Stimulated activated CD8-positive, alpha-beta memory T cell treated with anti-CD3 and anti-CD28 coated beads, Interleukin-2, amount 100 ng/mL, for 48 hours (primary cell): ENCODE measurements at regions not wholly inside any gene's neighbourhood (a gene's known extent, or its start where the extent isn't known, plus 50 kb on each side); places are given as distances from the start of the nearest gene placed in this dataset.
"Not testable (repeated sequence)": the region's sequence is repeated elsewhere in the genome, so short reads cannot be mapped to it uniquely, and the experiment has no call there.

Experiments
- DNase-seq, 2 donors: peaks; one replicate each; pipeline ENCODE4 v3.0.0-alpha.2; 2020; ENCODE audit warnings: low read depth in 2 of 2

DNA sequence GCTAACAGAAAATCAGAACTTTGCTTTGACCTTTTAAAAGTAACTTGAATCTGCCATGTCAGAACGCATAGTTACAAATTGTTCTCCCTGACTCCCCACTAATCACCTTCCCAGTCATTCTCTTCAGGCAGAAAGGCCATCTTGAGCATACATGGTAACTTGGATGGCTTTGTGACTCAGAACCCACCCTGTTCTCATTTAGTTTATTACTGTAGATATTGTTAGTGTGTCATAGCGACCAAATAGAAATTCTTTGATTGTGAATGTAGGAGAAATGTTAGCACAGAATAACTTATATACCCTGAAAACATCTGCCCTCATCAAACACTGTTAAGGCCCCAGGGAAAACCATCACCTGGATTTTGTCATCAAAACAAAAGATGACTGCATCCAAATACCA lies 382.0 kb downstream of the MAGEB5 start:
- DNase-seq: no peak

DNA sequence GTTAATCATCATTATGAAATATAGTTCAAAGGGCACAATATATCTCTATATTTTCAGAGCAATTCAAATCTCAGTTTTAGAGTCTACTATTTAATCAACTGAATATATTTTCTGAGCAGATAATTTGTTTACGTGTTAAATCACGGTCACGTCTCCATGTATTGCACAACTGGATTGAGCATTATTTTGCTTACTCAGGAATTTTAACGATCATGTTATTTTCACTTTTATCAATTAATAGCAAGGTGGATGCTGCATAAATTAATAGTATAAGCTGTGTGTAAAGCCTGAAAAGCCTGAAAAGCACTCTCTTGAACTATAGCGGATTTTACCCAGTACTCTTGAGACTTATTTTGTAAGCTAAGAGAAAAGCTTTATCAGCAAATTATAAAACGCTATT lies 374.9 kb downstream of the MAGEB5 start:
- no peak for DNase-seq

DNA sequence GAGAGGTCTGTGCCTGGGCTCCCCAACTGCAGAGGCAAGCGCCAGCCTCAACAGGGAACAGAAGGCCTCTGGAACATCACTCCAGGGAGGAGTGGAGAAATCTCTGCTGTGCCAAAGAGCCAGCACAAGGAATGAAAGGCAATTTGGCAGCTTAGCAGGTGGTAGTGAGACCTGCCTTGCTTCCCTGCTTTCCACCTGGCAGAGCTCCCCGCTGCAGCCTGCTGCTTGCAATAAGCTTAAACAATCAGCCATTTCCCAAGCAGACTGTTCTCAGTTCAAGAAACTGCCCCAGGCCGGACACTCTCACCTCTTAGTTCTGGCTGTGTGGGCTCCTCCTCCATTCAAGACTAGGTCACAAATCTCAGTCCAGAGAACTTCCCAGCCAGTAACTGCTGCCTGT lies 370.6 kb downstream of the MAGEB5 start:
- no peak for DNase-seq

DNA sequence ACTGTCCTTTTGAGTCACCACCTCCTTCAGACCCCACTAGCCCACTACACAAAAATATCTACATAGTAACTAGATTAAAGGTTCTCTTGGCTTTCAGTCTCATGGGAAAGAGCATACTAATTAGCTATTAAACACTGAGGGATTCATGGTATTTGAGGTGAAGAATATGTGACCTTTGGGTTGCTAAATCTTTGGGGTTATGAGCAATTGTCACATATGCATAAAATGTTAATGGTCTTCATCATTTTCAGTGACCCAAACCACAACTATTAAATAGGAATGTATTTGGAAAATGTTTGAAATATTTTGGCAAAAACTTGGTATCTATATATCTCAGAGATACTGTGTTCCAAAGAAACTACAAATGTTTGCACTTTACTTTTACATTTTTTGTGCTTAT lies 365.1 kb downstream of the MAGEB5 start:
- no peak for DNase-seq

DNA sequence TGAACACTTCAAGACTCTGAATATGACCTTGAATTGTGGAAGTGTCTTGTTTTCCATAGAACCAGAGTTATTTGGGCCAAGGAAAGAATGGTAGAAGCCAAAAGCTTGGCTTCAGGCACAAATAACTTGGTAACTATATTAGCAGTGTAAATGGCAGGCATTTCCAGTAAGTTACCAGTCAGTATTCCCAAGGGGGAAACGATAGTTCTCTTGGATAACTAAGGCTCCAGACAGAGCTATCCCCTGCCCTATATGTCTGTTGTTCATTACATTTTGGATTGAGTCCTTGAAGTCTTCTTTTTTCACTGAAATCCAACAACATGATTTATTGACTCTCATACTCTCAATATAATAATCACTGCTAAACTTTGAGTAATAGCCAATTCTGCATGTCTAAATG lies 364.1 kb downstream of the MAGEB5 start:
- no peak for DNase-seq

DNA sequence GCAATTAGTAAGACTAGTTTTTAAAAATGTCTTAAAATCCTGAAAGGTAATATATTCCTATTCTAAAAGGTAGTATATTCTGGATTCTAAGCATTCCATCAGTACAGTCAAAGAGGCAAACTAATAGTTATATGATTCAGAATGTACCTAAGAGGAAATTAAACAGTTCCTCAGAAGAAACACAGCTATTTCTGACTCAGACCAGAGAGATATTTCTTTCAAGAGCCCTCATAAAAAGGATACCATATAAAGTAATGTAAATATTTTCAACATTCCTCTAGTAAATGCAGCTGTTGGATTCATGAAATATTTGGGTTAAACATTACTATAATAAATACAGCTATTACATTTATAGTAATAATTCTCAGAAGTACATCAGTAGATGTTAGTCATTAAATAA lies 358.3 kb downstream of the MAGEB5 start:
- DNase-seq: no peak

DNA sequence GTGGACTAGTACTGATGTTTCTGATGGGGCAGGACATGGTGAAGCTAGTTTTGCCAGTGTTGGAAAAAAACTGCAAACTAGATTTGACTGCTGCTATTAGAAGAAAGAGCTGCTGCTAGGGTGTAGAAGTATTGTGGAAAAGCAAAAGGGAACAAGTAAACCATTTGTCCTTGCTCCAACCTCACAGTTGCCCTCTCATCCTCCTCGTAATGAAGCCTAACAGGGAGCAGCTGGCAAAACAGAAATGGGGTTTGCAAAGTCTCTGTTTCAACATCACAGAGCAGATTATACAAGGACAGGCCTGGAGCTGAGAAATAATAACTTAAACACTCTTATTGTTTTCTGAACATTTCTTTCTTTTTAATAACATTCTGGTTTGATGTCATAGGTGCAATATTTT lies 346.2 kb downstream of the MAGEB5 start:
- no peak for DNase-seq

DNA sequence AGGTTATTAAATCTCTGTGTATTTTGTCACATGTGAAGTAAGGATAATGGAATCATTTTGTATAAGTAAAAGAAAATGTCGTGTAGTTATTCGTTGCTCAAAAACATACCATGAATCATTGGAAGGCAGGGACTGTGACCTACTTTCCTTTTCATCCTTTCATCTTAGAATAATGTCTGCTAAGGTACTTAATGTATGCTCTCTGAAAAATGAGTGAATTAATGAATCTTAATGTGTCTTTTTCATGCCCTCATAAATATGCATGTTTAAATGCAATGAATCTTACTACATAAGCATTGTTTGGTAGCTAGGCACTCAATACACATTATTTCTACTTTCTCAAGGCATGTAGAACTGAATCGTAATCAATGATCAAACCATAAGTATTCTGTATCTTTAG lies 343.9 kb downstream of the MAGEB5 start:
- no peak for DNase-seq

DNA sequence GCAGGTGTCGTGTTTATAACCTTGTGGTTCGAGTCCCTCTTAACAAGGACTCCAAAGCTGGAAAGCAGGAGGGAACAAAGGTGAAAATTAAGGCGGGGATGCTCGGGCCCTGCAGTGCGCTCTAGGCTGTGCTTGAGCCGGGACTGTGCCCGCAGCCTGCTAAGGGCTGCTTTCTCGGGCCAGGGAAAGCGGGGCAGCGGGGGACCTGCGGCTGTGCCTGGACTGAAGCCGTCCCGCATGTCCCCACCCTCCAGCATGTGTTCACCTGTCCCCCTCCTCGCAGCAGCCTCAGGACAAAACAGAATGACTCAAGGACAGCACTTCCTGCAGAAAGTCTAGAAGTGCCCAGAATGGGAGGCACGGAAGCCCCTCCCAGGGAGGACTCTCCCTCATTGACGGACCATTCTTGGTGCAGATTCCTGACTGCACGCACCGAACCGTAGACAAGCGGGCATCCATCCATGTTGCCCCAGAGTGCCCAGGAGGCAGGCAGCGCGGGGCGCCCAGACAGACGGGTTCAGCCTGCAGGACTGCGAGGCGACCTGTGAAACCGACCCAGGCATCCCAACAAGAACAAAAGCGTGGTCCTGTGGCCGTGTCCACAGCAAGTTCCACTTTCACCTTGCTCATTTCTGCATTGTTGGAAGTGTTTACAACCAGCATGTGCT lies 342.9 kb downstream of the MAGEB5 start:
- no peak for DNase-seq

DNA sequence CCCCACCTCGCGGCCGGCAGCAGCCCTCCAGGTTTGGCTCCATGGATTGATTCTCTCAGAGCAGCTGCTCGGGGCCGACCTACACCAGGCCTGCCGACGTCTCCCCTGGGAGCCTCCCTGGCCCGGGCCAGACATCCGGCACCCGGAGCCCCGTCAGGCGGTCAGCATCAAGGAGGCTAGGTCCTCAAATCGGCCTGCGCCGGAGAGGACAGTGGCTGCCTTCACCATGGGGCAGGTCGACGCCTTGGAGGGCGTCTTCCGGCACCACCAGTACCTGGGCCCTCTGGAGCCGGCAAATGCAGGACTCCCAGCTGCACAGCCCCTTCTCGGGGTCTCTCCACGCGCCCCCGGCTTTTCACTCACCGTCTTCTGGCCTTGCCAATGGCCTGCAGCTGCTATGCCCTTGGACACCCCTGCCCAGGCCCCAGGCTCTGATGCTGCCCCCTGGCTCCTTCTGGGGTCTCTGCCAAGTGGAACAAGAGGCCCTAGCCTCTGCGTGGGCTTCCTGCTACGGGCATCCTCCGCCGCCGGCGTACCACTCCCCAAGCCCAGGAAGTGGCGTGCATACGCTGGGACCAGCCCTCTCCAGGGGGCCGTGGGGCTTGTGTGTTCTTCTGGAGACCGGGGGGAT lies 341.8 kb downstream of the MAGEB5 start:
- no peak for DNase-seq

DNA sequence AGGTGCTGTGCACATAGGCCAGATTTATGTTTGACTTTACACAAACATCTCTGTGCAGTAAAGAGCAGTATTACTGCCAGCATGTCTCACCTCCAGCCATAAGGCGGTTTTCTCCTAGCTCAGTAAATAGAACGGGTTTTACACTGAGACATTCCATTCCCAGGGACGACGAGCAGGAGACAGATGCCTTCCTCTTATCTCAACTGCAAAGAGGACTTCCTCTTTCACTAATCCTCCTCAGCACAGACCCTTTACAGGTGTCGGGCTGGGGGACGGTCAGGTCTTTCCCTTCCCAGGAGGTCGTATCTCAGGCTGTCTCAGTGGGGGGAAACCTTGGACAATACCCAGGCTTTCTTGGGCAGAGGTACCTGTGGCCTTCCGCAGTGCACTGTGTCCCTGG lies 309.8 kb downstream of the MAGEB5 start:
- not testable (repeated sequence) for DNase-seq

DNA sequence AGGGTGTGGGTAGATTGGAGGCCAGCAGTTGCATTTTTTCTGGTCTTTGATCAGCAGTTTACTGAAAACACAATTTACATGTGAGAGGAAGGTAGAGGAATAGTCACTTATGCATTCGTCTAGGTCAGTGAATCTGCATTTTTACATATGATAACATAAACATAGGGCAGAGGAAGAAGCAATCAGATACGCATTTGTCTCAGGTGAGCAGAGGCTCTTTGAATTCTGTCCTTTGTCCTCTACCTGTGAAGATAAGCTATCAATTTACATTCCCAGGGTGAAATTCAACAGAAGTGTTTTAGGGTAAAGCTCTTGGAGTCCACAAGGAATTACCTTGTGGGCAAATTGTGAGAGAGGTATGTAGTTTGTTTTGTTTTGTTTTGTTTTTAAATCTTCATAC lies 306.5 kb downstream of the MAGEB5 start:
- no peak for DNase-seq

DNA sequence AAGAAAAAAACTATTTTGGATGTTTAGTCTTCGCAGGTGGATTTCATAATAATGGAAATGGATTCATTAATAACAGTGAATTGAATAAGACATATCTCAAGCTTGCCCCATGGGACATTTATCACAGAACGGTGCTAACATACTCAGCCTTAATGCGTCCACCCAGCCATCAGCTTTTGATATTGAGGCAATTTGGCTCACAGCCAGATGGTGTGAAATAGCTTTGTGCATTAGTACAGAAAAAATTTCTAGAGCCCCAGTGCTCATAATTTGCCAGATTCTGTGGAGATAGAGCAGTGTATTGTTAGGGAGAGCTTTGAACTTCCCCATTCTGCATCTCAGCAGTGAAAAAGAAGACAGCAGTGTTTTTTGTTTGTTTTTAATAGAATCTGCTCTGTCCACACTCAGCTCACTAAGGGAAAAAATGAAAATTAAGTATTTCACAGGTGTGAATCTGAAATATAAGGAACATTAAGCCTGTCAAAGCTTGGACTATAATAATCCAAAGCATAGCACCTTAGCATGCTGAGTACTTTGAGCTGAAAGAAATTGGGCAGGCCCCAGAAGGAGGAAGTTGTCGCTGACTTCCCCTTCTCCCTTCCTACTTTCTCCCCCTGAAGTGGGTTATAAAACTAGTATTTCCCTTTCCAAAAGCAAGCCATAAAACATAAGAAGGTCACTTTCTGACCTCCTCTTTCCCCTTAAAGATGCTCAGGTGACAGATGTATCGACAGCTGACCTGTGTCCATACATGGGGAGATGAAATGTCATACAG lies 295.8 kb downstream of the MAGEB5 start:
- no peak for DNase-seq

DNA sequence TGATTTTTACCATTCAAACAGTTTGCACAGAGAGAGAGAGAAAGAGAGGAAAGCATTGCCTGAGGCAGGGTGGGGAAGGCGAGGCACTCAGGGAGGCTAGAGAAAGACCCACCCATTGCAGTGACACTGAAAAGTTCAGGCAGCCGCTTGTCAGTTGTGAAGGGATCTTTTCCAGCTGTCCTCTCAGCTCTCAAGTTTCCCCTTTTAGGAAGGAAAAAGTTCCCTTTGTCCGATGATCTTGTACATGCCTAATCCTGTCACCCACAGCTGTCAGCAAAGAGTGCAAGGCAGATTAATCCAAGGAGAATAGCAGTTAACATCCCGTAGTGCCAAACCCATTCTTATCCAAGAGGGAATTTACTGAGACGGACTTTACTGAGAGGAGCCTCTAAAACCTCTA lies 255.0 kb downstream of the MAGEB5 start:
- DNase-seq: no peak

DNA sequence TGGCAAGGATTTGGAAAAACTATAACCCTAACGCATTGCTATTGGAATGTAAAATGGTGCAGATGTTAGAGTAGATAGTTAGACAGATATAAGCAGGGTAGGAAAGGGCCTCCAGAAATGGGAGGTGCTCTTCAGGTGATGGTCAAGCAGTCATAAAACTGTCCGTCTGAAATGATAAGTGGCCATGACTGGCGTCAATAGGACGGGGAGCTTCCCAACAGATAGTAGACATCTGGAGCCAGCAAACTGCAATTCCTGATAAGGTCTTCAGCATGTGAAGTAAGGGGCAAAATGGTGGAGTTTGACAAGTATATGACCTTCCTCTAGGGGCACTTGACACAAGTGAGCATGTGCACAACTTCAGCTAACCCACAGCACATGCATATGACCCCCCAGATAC lies 250.4 kb downstream of the MAGEB5 start:
- DNase-seq: no peak

DNA sequence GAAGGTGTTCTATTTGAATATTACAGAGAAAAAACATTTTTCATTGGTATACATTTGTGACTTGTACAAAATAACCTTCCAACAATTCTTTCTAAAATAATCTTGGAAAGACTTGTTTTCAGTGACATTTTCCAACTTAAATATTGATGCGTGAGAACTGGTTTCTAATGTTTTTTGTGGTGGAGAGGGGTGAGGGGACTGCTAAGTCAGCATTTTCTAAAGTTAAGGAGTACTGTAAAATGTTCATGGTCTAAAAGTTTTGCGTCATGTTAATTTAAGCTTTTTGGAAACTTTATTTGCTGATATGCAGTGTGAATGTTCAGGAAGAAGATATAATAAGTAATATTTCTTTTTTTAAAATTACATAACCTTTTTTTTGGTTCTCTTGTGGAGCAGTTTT lies 229.3 kb downstream of the MAGEB5 start:
- DNase-seq: no peak

DNA sequence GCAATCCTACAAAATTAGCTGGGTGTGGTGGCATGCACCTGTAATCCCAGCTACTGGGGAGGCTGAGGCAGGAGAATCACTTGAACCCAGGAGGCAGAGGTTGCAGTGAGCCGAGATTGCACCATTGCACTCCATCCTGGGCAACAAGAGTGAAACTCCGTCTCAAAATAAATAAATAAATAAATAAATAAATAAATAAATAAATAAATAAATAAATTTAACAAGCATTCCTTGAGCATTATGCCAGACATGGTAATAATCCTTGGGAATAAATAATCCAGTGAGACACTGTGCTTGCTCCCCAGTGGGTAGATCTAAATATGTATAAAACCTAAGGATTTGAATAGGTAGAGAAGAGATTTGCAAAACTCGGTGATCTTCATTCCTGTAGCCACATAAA lies 228.4 kb downstream of the MAGEB5 start:
- DNase-seq: not testable (repeated sequence)

DNA sequence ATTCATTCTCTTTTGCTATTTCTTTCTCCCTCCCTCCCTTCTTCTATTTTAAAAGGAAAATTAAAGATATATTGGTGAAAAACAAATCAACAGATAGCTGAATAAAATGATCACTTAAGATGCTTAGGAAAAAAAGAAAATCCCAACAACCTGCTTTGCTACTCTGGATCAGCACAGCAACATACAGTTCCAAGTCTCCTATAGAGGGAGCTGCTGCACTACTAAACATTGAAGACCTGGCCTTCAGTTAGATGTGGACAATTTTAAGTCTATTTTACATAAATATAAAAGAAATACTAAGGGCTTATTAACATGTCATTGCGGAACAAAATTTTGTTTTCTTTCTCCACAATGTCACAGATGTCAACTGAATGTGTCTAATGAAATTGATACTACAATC lies 226.4 kb downstream of the MAGEB5 start:
- DNase-seq: no peak

DNA sequence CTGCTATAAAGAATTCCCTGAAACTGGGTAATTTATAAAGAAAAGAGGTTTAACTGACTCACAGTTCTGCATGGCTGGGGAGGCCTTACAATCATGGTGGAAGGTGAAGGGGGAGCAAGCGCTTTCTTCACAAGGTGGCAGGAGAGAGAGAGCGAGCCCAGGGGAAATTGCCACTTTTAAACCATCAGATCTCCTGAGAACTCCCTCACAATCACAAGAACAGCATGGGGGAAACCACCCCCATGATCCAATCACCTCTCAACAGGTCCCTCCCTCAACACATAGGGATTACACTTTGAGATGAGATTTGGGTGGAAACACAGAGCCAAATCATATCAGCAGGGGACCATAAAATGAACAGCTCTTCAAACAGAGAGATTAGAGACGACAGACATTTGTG lies 198.6 kb downstream of the MAGEB5 start:
- no peak for DNase-seq

DNA sequence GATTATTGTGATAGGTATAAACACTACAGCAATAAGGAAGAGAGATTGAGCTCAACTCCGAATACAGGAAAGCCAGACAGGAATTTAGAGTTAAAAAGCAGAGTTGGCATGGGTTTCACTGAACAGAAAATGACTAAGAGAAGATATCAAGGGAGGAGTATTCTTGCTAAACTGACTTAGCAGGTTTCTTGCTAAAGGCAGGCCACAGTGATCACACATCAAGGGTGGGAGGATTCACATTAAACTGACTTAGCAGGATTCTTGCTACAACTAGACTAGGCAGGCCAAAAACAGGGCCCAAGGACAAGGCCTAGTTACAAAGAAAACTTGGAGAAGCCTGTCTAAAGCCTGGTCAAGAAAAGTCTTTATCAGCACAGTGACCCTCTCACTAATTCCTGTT lies 195.1 kb downstream of the MAGEB5 start:
- no peak for DNase-seq

DNA sequence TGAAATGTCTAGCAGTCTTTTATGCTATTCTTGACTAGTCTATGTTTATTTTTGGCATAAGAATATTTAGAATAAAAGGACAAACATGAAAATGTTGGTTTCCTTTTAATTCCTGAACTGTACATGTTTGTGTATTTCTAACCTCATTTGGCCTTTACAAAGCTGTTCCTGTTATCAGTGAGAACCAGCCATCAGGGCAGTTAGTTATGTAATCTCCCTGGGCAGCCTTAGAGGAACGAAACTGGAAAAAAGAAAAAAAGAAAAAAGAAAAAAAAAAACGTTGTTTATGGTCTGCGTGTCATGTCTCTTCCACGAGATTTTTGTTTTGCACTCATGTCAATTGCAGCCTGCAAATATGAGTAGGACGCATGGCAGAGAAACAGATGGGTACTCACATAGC lies 193.7 kb downstream of the MAGEB5 start:
- DNase-seq: no peak

DNA sequence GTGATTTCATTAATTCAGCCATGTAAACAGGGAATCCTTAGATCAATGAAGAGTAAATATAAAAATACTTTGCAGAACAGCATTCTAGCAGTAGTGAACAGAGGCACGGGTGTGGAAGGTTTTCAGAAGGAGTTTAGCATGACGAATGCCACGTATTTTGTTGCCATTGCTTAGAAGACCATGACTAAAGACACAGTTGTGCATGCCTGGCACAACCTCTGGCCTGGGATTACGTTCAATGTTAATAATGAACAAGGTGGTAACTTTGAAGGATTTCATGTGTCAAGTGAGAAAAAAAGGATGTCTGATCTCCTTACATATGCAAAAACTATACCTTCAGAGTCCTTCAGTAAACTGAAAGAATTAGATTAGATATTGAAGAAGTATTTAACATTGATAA lies 171.9 kb downstream of the MAGEB5 start:
- DNase-seq: no peak

DNA sequence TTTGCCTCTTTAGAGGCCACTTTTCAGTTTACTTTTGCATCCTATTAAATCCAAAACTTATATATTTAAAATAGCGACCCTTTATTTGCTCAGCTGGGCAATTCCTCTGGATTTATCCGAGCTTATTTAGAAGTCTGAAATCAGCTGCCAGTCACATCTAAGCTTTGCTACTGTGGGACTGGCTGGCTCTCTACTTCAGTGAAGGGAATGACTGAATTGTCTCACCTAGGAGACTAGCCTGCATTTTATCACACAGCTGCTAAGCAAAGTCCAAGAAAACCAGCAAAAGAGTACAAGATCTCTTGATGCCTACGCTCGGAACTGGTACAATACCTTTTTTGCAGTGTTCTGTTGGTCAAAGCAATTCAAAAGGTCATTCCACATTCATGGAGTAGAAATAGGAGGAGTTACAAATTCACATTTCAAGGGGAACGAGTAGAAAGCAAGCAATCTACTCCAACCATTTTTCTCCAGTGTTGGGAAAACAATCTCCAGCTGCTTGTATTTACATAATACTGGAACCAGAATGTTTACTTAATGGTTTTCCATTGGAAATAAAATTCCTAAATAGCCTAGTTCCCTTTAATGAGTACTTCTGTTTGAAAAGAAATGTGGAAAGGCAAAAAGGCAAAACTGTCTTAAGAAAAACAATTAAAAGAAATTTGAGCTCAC lies 160.2 kb downstream of the MAGEB5 start:
- no peak for DNase-seq
